ENCODE measurements at regions not wholly inside any gene's neighbourhood (a gene's known extent, or its start where the extent isn't known, plus 50 kb on each side); places are given as distances from the start of the nearest gene placed in this dataset.
"Not testable (repeated sequence)": the region's sequence is repeated elsewhere in the genome, so short reads cannot be mapped to it uniquely, and the experiment has no call there.

DNA sequence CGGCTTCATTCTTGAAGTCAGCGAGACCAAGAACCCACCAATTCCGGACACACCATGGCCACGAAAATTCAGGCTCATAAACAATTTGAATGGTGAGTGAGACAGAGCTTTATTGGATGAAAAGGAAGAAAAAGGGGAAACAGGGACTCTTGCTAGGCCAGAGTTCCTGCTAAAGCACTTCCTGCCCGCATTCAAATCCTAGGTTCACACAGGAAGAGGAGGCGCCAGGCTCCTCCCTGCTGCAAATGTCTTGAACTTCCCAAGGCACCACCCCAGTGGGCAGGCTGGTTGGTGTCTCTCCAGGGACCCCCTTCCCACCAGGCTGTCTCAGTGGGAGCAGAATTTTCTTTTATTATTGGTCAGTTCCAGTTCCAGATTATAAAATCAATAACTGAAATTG lies 121.2 kb downstream of the FSCB start:
- no peak for FAIRE-seq
- no peak for ATAC-seq
- Histone ChIP-seq H3K4me2 (no peak overlapping the region), H3K9me3 (no peaks in the 10 kb centered on the region), H3K4me3 (no peak overlapping the region), H3K4me1 (no peaks in the 10 kb centered on the region), H3K27ac (no peak overlapping the region)
- CTCF ChIA-PET, result no interaction called here
- POLR2A ChIA-PET, result no interaction called here
- WGBS (ENCODE audit: missing lambda C conversion rate), result 53% methylated on average over 6 of the region's 6 CpGs
- DNase-seq (ENCODE audit: low read depth in 1 of 2, low spot score in 1 of 2), result no peak
- no peak for TF ChIP-seq ZSCAN20 (CRISPR knock-in tag; IDR thresholded peaks at IDR 0.05)
- TF ChIP-seq HEYL (CRISPR knock-in tag; IDR thresholded peaks at IDR 0.05), result no peak
- TF ChIP-seq RARB (CRISPR knock-in tag; IDR thresholded peaks at IDR 0.05), result no peak
- TF ChIP-seq, protein P1, sequence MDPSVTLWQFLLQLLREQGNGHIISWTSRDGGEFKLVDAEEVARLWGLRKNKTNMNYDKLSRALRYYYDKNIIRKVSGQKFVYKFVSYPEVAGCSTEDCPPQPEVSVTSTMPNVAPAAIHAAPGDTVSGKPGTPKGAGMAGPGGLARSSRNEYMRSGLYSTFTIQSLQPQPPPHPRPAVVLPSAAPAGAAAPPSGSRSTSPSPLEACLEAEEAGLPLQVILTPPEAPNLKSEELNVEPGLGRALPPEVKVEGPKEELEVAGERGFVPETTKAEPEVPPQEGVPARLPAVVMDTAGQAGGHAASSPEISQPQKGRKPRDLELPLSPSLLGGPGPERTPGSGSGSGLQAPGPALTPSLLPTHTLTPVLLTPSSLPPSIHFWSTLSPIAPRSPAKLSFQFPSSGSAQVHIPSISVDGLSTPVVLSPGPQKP (IDR thresholded peaks at IDR 0.05; ENCODE audit: low read depth, low read length), result no peak
- no peak for TF ChIP-seq RAD21 (conservative IDR thresholded peaks at IDR 0.05 in 1 of 2, IDR thresholded peaks at IDR 0.05 in 1 of 2)
- TF ChIP-seq EHMT2 (IDR thresholded peaks at IDR 0.05; ENCODE audit: low read depth), result no peak
- TF ChIP-seq HOXA7 (CRISPR knock-in tag; IDR thresholded peaks at IDR 0.05), result no peak
- no peak for TF ChIP-seq HOXB5 (CRISPR knock-in tag; IDR thresholded peaks at IDR 0.05)
- TF ChIP-seq EHF (CRISPR knock-in tag; IDR thresholded peaks at IDR 0.05), result no peak
- TF ChIP-seq CEBPB (IDR thresholded peaks at IDR 0.05), result no peak
- no peak for TF ChIP-seq KDM5A (IDR thresholded peaks at IDR 0.05)
- TF ChIP-seq MAFK (IDR thresholded peaks at IDR 0.05; ENCODE audit: partially characterized antibody), result no peak
- TF ChIP-seq TP53 (CRISPR knock-in tag; IDR thresholded peaks at IDR 0.05), result no peak

DNA sequence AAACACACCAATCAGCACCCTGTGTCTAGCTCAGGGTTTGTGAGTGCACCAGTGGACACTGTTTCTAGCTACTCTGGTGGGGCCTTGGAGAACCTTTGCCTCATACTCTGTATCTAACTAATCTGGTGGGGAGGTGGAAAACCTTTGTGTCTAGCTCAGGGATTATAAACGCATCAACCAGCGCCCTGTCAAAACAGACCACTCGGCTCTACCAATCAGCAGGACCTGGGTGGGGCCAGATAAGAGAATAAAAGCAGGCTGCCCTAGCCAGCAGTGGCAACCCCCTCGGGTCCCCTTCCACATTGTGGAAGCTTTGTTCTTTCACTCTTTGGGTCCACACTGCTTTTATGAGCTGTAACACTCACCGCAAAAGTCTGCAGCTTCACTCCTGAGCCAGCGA lies 121.8 kb downstream of the FSCB start:
- POLR2A ChIA-PET; FAIRE-seq; CTCF ChIA-PET; H3K9me3 ChIP-seq; H3K4me1 ChIP-seq; H3K27ac ChIP-seq; ATAC-seq; H3K4me2 ChIP-seq; H3K4me3 ChIP-seq; DNase-seq (ENCODE audit: low read depth in 1 of 2, low spot score in 1 of 2): not testable (repeated sequence)
- 63% methylated on average over 6 of the region's 6 CpGs for WGBS (ENCODE audit: missing lambda C conversion rate)

DNA sequence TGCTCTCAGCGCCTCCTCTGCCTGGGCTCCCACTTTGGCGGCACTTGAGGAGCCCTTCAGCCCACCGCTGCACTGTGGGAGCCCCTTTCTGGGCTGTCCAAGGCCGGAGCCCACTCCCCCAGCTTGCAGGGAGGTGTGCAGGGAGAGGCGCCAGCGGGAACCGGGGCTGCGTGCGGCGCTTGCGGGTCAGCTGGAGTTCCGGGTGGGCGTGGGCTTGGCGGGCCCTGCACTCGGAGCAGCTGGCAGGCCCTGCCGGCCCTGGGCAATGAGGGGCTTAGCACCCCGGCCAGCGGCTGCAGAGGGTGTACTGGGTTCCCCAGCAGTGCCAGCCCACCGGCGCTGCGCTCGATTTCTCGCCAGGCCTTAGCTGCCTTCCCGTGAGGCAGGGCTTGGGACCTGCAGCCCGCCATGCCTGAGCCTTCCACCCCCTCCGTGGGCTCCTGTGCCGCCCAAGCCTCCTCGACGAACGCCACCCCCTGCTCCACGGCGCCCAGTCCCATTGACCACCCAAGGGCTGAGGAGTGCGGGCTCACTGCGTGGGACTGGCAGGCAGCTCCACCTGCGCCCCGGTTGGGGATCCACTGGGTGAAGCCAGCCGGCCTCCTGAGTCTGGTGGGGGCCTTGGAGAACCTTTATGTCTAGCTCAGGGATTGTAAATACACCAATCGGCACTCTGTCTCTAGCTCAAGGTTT lies 122.3 kb downstream of the FSCB start:
- 88% methylated on average over 21 of the region's 38 CpGs for WGBS (ENCODE audit: missing lambda C conversion rate)
- H3K27ac ChIP-seq; POLR2A ChIA-PET; H3K9me3 ChIP-seq; DNase-seq (ENCODE audit: low read depth in 1 of 2, low spot score in 1 of 2); H3K4me1 ChIP-seq; H3K4me3 ChIP-seq; ATAC-seq; H3K4me2 ChIP-seq; FAIRE-seq; CTCF ChIA-PET: not testable (repeated sequence)

DNA sequence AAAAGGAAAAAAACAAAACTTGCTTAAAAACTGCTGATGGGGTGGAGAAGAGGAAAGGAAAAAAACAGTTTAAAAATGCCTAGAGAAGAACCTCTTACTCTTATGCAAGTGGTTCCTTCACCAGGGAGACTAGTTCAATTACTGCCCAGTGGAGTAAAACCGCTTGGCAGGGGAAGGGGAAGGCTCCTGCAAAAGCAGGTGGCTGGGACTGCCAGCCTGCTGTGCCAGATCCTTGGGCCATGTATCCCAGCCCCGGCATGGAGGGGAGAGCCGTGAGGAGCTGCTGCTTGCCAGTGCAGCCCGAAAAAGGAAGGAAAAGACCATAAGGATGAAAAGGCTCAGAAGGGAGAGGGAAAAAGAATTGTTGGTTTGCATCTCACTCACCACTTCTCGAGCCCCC lies 123.0 kb downstream of the FSCB start:
- Histone ChIP-seq H3K9me3 (no peaks in the 10 kb centered on the region), H3K4me2 (no peak overlapping the region), H3K27ac (no peak overlapping the region), H3K4me1 (no peaks in the 10 kb centered on the region), H3K4me3 (no peak overlapping the region)
- no peak for ATAC-seq
- ChIA-PET POLR2A (no interaction called here), CTCF (no interaction called here)
- DNase-seq (ENCODE audit: low read depth in 1 of 2, low spot score in 1 of 2), result no peak
- no peak for TF ChIP-seq EHF (CRISPR knock-in tag; IDR thresholded peaks at IDR 0.05)
- TF ChIP-seq HOXB13 (CRISPR knock-in tag; IDR thresholded peaks at IDR 0.05; ENCODE audit: low read depth), result no peak
- no peak for TF ChIP-seq GATA3 (IDR thresholded peaks at IDR 0.05; ENCODE audit: borderline replicate concordance)
- TF ChIP-seq NFE2L2 (conservative IDR thresholded peaks at IDR 0.05; ENCODE audit: low read length), result no peak
- no peak for TF ChIP-seq FOXS1 (CRISPR knock-in tag; IDR thresholded peaks at IDR 0.05)
- TF ChIP-seq RARB (CRISPR knock-in tag; IDR thresholded peaks at IDR 0.05), result no peak
- TF ChIP-seq CEBPB (IDR thresholded peaks at IDR 0.05), result no peak
- no peak for TF ChIP-seq HOXA7 (CRISPR knock-in tag; IDR thresholded peaks at IDR 0.05)
- TF ChIP-seq PHF8 (IDR thresholded peaks at IDR 0.05; ENCODE audit: borderline replicate concordance, low read depth), result no peak
- TF ChIP-seq, protein P2, sequence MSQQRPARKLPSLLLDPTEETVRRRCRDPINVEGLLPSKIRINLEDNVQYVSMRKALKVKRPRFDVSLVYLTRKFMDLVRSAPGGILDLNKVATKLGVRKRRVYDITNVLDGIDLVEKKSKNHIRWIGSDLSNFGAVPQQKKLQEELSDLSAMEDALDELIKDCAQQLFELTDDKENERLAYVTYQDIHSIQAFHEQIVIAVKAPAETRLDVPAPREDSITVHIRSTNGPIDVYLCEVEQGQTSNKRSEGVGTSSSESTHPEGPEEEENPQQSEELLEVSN (IDR thresholded peaks at IDR 0.05; ENCODE audit: borderline replicate concordance, low read depth), result no peak
- no peak for TF ChIP-seq BHLHE40 (IDR thresholded peaks at IDR 0.05; ENCODE audit: low read depth, low read length)
- FAIRE-seq, result no peak
- WGBS (ENCODE audit: missing lambda C conversion rate), result 41% methylated on average over 5 of the region's 5 CpGs
